ENCODE measurements at regions not wholly inside any gene's neighbourhood (a gene's known extent, or its start where the extent isn't known, plus 50 kb on each side); places are given as distances from the start of the nearest gene placed in this dataset.

DNA sequence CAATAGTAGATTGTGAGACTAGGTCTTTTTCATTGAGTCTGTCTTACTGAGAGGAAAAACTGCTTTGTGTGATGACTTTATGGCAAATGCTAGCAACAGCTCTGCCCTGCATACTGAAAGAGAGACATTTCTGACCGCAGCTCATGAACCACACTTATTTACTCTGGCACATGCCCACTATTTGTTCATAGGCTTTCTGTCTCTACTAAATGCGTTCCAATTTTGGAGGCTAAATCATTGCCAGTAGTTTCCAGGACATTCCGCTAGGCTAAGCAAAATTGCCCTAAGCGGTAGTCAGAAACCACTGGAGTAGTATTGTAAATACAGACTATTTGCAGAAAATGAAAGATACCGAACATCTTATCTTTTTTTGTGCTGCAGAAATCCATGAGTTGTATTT lies 55.6 kb upstream of the DLX6 start:
- no peaks in the 10 kb centered on the region for H3K36me3 Mint-ChIP-seq (ENCODE audit: insufficient read depth in 1 of 3, low read depth in 3 of 3)
- Histone ChIP-seq H3K23ac (ENCODE audit: insufficient read length, low read depth, low read length) (no peak overlapping the region), H3K9me3 (ENCODE audit: control insufficient read depth, low read depth, low read length) (no peaks in the 10 kb centered on the region), H3K9ac (ENCODE audit: extremely low read depth, insufficient read length, low read length) (no peak overlapping the region), H3K79me1 (ENCODE audit: insufficient read depth, low read depth, low read length, poor library complexity, severe bottlenecking) (no peaks in the 10 kb centered on the region), H3K27me3 (ENCODE audit: insufficient read depth, low read length) (no peaks in the 10 kb centered on the region), H3T11ph (ENCODE audit: low read length) (no peak overlapping the region), H3K4ac (ENCODE audit: low read depth, low read length) (no peak overlapping the region), H2BK120ac (ENCODE audit: low read depth, low read length, poor library complexity, severe bottlenecking) (no peak overlapping the region), H3K56ac (ENCODE audit: insufficient read length, low read depth, low read length) (no peak overlapping the region), H2BK12ac (ENCODE audit: insufficient read length, low read depth, low read length) (no peak overlapping the region), H2AFZ (ENCODE audit: low read length) (no peak overlapping the region), H3K79me2 (ENCODE audit: insufficient read depth, low read length) (no peaks in the 10 kb centered on the region), H3K18ac (ENCODE audit: insufficient read length, low read depth, low read length) (no peak overlapping the region), H4K5ac (ENCODE audit: insufficient read length, low read depth, low read length) (no peak overlapping the region), H3K23me2 (ENCODE audit: insufficient read length, low read depth, low read length, poor library complexity, severe bottlenecking) (no peaks in the 10 kb centered on the region), H3K4me1 (ENCODE audit: insufficient read depth, low read length) (no peaks in the 10 kb centered on the region), H4K20me1 (ENCODE audit: control insufficient read depth, insufficient read depth, insufficient read length) (no peaks in the 10 kb centered on the region), H2AK5ac (ENCODE audit: insufficient read length, low read length) (no peak overlapping the region), H4K8ac (replicated peaks; ENCODE audit: insufficient read length, low read depth, low read length) (no peak overlapping the region), H3K4me2 (ENCODE audit: insufficient read depth, insufficient read length, low read length) (no peak overlapping the region), H4K91ac (ENCODE audit: insufficient read length, low read depth, low read length) (no peak overlapping the region), H2BK20ac (ENCODE audit: low read depth, low read length, poor library complexity, severe bottlenecking) (no peak overlapping the region), H2BK5ac (ENCODE audit: insufficient read length, low read length) (no peak overlapping the region), H3K14ac (ENCODE audit: insufficient read depth, low read length) (no peak overlapping the region), H2BK15ac (ENCODE audit: low read depth, low read length) (no peak overlapping the region), H3K27ac (ENCODE audit: insufficient read length, low read depth, low read length) (no peak overlapping the region)
- no peaks in the 10 kb centered on the region for H3K4me1 Mint-ChIP-seq
- H3K27me3 Mint-ChIP-seq (ENCODE audit: low read depth) = peaks cover 8% of the 10 kb centered on the region
- DNase-seq = no peak
- TF ChIP-seq, protein P1, sequence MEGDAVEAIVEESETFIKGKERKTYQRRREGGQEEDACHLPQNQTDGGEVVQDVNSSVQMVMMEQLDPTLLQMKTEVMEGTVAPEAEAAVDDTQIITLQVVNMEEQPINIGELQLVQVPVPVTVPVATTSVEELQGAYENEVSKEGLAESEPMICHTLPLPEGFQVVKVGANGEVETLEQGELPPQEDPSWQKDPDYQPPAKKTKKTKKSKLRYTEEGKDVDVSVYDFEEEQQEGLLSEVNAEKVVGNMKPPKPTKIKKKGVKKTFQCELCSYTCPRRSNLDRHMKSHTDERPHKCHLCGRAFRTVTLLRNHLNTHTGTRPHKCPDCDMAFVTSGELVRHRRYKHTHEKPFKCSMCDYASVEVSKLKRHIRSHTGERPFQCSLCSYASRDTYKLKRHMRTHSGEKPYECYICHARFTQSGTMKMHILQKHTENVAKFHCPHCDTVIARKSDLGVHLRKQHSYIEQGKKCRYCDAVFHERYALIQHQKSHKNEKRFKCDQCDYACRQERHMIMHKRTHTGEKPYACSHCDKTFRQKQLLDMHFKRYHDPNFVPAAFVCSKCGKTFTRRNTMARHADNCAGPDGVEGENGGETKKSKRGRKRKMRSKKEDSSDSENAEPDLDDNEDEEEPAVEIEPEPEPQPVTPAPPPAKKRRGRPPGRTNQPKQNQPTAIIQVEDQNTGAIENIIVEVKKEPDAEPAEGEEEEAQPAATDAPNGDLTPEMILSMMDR (conservative IDR thresholded peaks at IDR 0.05) = no peak
- no CpG with 5 or more reads among the region's 5 CpGs for WGBS (ENCODE audit: extremely low coverage, insufficient read length, low lambda C conversion rate)
- no peak overlapping the region for H3K27ac Mint-ChIP-seq
- no peak overlapping the region for H3K4me3 Mint-ChIP-seq
- no peaks in the 10 kb centered on the region for H3K9me3 Mint-ChIP-seq
